ENCODE measurements at regions not wholly inside any gene's neighbourhood (a gene's known extent, or its start where the extent isn't known, plus 50 kb on each side); places are given as distances from the start of the nearest gene placed in this dataset.

DNA sequence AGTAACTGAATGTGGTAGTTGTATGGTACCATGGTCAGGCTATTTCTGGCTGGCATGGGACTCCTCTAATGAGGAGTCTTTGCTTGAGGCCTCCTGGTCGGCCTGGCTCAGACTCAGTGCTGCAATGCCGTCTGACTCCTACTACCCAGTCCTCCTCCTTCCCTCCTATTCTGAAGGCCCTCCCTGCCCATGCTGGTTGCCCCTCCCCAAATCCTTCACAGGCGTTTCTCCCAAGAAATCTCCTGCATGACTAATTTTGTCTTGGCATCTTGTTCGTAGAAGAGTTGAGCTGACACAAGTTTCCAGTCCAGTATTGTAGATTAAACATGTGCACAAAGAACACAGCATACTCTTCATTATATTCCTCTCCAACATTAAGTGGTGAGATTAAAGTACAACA, 115.5 kb downstream of the NFKBIZ start:
- TF ChIP-seq, protein P1, sequence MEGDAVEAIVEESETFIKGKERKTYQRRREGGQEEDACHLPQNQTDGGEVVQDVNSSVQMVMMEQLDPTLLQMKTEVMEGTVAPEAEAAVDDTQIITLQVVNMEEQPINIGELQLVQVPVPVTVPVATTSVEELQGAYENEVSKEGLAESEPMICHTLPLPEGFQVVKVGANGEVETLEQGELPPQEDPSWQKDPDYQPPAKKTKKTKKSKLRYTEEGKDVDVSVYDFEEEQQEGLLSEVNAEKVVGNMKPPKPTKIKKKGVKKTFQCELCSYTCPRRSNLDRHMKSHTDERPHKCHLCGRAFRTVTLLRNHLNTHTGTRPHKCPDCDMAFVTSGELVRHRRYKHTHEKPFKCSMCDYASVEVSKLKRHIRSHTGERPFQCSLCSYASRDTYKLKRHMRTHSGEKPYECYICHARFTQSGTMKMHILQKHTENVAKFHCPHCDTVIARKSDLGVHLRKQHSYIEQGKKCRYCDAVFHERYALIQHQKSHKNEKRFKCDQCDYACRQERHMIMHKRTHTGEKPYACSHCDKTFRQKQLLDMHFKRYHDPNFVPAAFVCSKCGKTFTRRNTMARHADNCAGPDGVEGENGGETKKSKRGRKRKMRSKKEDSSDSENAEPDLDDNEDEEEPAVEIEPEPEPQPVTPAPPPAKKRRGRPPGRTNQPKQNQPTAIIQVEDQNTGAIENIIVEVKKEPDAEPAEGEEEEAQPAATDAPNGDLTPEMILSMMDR (conservative IDR thresholded peaks at IDR 0.05; ENCODE audit: low read depth, low read length): no peak
- no peak for TF ChIP-seq EZH2 (IDR thresholded peaks at IDR 0.05; ENCODE audit: borderline replicate concordance, low read depth, low read length, poor library complexity, severe bottlenecking)

Measured in A673 (cell line).